ENCODE measurements at regions not wholly inside any gene's neighbourhood (a gene's known extent, or its start where the extent isn't known, plus 50 kb on each side); places are given as distances from the start of the nearest gene placed in this dataset.

GRCh38 chr15:37824717-37825382 lies 109.6 kb upstream of the TMCO5A start:
- Histone ChIP-seq H3K9me3 (no peaks in the 10 kb centered on the region), H3K4me3 (no peak overlapping the region), H3K27me3 (no peaks in the 10 kb centered on the region), H3K36me3 (no peaks in the 10 kb centered on the region), H3K27ac (no peak overlapping the region), H3K4me1 (no peaks in the 10 kb centered on the region)
- DNase-seq (ENCODE audit: extremely low spot score in 2 of 2), result no peak
- TF ChIP-seq POLR2A (IDR thresholded peaks at IDR 0.05) (no peak), CTCF (IDR thresholded peaks at IDR 0.05) (no peak), POLR2AphosphoS5 (IDR thresholded peaks at IDR 0.05; ENCODE audit: insufficient read depth in 1 of 2, low read depth in 1 of 2) (no peak)
- intact Hi-C loops (cut with DNase I), result no loop called here

DNA sequence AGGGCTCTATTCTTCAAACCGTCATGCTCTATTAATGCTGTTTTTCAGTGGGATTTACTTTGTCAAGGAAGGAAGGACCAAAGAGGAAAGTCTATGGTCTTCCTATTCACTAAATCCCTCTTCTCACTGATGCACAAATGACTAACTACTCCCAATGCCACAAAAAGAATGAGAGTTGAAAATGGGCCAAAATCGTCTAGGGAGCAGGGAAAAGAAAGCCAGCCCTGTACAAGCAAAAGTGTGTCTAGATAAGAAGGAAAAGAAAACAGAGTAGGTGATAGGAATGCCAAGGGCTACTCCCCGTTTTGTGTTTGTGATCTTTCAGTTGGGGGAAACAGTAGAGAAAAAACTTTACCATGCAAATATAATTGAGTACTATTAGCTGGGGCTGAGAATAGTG lies 97.2 kb upstream of the TMCO5A start:
- no peak for TF ChIP-seq CTCF (IDR thresholded peaks at IDR 0.05)
- TF ChIP-seq POLR2AphosphoS5 (IDR thresholded peaks at IDR 0.05; ENCODE audit: insufficient read depth in 1 of 2, low read depth in 1 of 2), result no peak
- no peak for TF ChIP-seq POLR2A (IDR thresholded peaks at IDR 0.05)
- no peak for DNase-seq (ENCODE audit: extremely low spot score in 2 of 2)
- Histone ChIP-seq H3K4me3 (no peak overlapping the region), H3K36me3 (no peaks in the 10 kb centered on the region), H3K9me3 (no peaks in the 10 kb centered on the region), H3K27ac (no peak overlapping the region), H3K27me3 (no peaks in the 10 kb centered on the region), H3K4me1 (no peaks in the 10 kb centered on the region)
- intact Hi-C loops (cut with DNase I), result no loop called here

DNA sequence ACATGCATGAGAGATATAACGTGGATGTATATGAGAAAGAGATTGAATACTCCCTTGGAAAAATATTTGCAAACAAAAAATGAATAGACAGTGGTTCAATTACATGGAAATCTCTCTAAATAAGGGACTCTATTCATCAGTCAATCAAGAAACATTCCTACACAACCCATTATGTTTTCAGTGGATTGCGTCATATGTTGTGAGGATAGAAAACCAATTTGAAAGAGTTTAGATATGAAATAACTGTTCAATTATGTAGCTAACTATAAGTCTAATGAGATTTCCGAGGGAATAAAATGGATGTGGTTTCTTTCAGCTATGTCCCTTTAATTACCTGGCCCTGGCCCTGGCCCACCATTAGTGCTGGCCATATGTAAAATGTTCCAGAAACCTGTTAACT lies 86.7 kb upstream of the TMCO5A start:
- no peak for TF ChIP-seq POLR2A (IDR thresholded peaks at IDR 0.05)
- TF ChIP-seq POLR2AphosphoS5 (IDR thresholded peaks at IDR 0.05; ENCODE audit: insufficient read depth in 1 of 2, low read depth in 1 of 2), result no peak
- no peak for TF ChIP-seq CTCF (IDR thresholded peaks at IDR 0.05)

DNA sequence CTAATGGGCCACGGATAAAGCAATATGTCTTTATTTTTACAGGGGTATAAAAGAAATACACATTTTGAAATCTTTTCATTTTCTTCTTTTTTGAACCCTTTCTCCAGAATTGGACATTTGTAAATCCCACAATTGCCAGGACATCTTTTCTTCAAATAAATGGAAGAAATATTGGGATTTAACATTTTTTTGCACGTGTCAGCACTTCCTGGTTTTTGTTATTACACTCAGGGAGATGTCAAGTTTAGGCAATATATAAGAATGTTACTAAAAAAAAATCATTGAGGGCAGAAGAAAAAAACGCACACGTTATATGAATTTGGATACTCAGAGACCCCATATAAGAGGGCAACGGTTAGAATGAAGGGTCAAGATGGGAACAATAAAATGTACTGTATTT lies 78.3 kb upstream of the TMCO5A start:
- no peaks in the 10 kb centered on the region for H3K4me1 ChIP-seq
- intact Hi-C loops (cut with DNase I), result no loop called here
- no peaks in the 10 kb centered on the region for H3K36me3 ChIP-seq
- H3K4me3 ChIP-seq, result no peak overlapping the region
- no peaks in the 10 kb centered on the region for H3K9me3 ChIP-seq
- TF ChIP-seq POLR2A (IDR thresholded peaks at IDR 0.05), result no peak
- TF ChIP-seq POLR2AphosphoS5 (IDR thresholded peaks at IDR 0.05; ENCODE audit: insufficient read depth in 1 of 2, low read depth in 1 of 2), result no peak
- TF ChIP-seq CTCF (IDR thresholded peaks at IDR 0.05), result no peak
- no peaks in the 10 kb centered on the region for H3K27me3 ChIP-seq
- no peak overlapping the region for H3K27ac ChIP-seq
- DNase-seq (ENCODE audit: extremely low spot score in 2 of 2), result no peak

More for the DNA sequence above, 86.7 kb upstream of the TMCO5A start:
- intact Hi-C loops (cut with DNase I), result no loop called here
- Histone ChIP-seq H3K4me1 (no peaks in the 10 kb centered on the region), H3K36me3 (no peaks in the 10 kb centered on the region), H3K27ac (no peak overlapping the region), H3K4me3 (no peak overlapping the region), H3K27me3 (no peaks in the 10 kb centered on the region), H3K9me3 (no peaks in the 10 kb centered on the region)
- DNase-seq (ENCODE audit: extremely low spot score in 2 of 2), result no peak

GRCh38 chr15:37860896-37861295 lies 73.5 kb upstream of the TMCO5A start:
- no peaks in the 10 kb centered on the region for H3K27me3 ChIP-seq
- no peak for DNase-seq (ENCODE audit: extremely low spot score in 2 of 2)
- no peak overlapping the region for H3K27ac ChIP-seq
- TF ChIP-seq POLR2A (IDR thresholded peaks at IDR 0.05) (no peak), POLR2AphosphoS5 (IDR thresholded peaks at IDR 0.05; ENCODE audit: insufficient read depth in 1 of 2, low read depth in 1 of 2) (no peak), CTCF (IDR thresholded peaks at IDR 0.05) (no peak)
- no peaks in the 10 kb centered on the region for H3K36me3 ChIP-seq
- H3K4me1 ChIP-seq, result no peaks in the 10 kb centered on the region
- no peaks in the 10 kb centered on the region for H3K9me3 ChIP-seq
- H3K4me3 ChIP-seq, result no peak overlapping the region
- intact Hi-C loops (cut with DNase I), result no loop called here

Measured in vagina (tissue), 2 donors.